GM18499 (cell line): ENCODE measurements at regions not wholly inside any gene's neighbourhood (a gene's known extent, or its start where the extent isn't known, plus 50 kb on each side); places are given as distances from the start of the nearest gene placed in this dataset.
"Not testable (repeated sequence)": the region's sequence is repeated elsewhere in the genome, so short reads cannot be mapped to it uniquely, and the experiment has no call there.

Experiments used
- ATAC-seq: cut with Tn5 transposase; IDR thresholded peaks from one replicate; pipeline ENCODE4 v1.9.1; 2021; ENCODE audit warnings: moderate number of reproducible peaks; ENCODE audit not compliant: insufficient read depth, unreplicated experiment

DNA sequence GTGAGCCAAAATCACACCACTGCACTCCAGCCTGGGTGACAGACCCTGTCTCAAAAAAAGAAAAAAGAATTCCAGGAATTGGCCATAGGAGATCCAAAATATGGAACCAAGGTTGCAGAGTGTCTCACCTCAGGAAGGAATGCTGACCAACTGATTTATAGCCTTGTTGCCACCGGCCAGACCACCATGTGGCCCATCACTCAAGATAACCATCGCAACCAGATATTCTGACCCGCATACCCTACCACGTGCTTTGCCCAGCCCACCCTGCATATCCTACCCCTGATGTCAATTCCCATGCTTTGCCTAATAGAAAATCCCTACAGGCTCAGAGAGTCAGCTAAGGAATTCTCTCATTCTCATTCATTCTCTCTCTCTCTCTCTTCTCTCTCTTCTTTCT is 95.1 kb upstream of the DOCK9 start:
- no peak for ATAC-seq

DNA sequence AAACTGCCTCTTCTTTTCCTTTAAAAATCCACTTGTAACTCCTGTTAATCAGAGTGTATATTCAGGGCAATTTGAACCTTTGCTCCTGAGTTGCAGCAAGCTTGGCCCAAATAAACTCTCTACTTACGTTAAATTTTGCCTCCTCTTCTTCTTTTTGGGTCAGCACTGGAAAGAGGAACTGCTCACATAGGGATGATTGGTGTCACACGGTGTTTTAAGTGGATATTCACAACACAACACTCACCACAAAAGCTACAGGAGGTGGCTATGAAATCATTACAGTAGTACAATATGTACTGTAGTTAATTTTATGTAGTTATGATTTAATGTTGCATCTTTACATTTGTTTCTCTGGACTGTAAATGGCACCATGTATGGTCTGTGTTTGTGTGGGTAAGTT is 96.8 kb upstream of the DOCK9 start:
- ATAC-seq, result no peak

DNA sequence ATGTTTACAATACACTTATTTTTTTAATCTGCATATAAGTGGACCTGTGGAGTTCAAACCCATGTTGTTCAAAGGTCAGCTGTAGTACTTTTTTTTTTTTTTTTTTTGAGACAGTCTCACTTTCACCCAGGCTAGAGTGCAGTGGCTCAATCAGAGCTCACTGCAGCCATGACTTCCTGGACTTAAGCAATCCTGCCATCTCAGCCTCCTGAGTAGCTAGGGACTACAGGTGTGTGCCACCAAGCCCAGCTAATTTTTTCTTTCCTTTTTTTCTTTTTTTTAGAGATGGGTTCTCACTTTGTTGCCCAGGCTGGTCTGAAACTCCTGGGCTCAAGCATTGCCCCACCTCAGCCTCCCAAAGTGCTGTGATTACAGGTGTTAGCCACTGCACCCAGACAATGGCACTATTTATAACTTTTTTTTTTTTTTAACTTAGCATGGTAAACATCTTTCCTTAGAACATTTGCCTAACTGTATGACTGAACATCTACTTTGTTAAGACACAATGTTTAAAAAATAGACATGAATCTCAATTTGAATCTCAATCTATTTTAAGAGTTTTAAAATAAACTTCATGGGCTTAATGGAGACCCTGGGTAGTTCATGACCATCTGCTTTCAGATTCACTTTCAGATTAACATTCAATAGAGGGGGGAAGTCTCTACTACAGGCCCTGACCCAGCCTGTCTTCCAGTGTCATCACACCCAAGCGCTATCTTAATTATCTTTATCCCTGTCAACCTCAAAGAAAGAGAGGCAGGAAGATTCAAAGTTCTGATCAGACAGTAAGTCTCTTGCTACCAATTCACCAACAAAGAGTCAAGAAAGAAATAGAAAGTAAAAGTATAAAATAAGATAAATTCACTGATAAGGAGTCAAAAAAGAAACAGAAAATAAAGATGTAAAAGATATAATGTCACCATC is 97.7 kb upstream of the DOCK9 start:
- peak; percentile 70 for ATAC-seq

DNA sequence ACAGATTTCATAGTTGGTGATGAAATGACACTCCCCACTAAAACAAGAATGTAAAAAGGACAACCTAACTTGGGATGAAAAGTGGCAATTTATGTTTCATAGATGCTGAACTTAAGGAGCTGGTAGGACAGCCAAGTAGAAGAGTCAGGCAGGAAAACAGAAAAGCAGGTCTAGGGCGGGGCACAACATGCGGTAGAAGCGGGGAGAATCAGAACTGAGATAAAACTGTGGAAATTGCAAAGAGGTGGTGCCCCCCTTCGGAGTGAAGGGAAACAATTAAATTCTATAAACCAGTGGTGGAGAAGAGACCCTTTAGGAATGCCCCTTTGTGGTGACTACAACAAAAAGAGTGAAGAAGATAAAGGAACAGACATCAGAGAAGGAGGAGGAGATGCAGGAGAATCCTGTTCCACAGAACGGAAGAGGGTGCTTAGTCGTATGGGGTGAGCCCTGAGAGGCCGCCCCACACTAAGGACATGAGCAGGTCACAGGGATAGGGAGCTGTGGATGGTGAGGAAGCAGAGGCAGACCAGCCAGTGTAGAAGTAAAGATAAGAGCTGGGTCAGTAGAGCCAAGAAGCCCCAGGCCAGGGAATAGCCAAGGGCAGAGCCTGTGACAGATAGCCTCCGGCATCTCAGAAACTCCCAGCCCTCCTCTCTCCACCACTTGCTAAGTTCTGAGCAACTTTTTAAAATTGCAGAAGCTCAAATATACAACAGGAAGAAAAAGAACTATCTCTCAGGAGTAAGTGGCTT is 100.3 kb upstream of the DOCK9 start:
- ATAC-seq, result no peak

DNA sequence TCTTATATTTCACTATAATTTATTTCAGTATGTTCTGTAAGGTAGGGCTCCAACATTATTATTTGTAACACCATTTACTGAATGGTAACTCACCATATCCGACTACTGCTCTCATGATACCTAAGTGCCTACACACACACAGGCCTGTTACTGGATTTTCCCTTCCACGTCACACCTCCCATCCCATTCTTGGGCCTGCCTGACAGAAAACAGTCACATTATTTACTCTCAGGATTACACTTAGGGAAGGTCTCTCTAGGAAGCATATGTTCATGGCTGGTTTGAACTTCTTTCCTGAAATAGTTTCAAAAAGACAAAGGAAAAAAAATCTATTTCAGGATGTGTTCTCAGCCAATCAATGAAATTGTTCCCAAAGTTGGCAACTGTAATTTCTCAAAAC is 102.3 kb upstream of the DOCK9 start:
- ATAC-seq, result no peak

DNA sequence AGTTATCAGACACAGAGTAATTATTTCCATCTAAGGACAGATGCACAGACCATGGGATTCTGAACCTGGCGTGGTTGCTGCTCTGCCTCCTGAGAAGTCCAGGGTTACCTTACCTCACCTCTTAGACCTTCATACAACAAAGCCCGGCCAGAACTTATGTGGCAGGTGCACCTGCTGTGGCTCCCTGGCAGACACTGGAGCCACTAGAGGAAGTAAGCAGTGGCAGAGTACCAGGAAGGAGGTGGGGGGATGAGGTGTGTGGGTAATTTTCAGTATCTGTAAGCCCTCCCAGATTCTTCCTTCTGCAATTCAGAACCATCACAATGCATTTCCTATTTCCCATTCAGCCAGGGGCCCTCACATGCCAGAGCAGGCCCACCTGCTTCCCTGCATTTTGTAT is 106.1 kb upstream of the DOCK9 start:
- no peak for ATAC-seq

DNA sequence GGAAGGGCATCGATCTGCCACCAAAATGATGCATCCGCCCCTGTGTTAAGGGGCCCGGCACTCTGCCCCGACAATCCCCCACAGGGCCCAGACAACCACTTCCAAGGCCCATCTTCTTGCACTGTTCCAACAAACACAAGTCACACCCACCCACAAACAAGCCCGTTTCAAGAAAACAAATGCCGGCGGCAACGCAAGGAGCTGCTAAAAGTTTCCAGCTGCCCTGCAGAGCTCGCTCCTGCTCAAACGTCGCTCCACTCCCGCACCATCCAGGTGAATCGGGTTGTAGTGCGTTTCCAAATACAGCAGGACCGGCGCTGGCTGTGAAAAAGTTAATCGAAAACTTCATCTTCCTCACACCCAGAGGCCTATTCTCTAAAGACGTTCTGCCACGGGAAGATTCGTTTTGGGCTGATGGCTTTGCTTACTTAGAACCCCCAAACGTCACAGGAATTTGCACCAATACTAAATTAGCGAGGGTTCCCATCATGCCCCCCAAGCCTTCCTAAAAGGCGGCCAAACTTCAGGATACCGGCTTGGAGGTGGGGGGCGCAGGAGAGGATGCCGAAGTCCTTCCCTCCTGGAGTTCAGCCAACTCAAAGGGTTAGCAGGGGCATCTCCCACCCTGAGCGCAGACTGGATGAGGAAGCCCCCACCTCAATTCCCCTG is 107.4 kb upstream of the DOCK9 start:
- ATAC-seq, result no peak

DNA sequence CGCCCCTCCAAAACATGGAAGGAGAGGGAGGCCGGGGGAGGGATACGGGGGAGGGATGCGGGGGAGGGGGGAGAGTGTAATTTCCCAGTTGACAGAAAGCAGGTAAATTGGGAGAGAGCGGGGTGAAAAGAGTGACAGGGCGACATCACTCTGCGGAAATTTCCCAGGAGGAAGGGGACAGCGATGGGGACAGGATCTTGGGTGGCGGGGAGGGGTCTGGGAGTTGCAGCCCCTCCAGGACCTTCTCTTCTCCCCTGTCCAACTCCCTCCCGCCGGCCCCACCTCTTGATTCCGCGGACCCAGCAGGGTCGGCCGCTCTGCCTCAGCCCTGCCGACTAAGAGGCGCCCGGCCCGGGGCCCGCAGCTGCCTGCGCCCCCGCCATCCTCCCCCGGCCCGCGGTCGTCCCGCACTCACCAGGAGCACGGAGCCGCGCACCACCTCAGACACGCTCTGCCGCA is 108.0 kb upstream of the DOCK9 start:
- no peak for ATAC-seq

DNA sequence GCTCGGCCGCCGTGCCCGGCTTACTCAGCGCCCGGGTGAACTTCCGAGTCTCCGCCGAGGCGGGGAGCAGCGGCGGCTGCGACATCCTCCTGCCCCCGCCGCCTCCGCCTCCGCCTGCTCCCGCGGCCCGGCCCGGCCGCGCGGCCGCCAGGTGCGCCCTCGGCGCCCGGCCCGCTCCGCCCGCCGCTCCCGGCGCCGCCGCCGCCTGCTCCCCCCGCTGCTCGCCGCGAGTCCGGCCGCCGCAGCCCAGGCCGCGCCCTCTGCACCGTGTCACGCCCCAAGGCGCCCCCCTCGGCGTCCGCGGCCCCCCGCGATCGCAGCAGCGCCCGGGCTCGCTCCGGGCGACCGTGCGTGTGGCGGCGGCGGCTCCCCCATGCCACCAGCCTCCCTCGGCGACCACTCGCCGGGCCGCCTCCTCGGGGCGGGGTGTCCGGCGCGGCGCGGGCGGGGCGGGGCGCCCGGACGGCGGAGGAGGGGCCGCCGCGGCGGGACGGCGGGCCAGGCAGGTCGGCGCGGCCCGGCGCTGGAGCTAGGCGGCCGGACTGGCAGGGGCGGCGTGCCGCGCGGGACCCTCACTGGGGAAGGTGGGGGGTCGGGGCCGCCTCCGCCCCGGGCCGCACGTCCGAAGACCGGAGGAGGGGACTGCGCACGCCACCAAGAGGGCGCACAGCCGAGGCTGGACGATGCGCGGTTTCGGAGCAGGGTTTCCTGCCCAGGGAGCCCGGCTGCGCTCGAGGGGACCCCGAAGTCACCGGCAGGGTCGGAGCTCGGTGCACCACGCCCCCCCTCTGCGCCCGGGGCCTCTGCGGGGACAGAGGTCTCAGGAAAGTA is 108.6 kb upstream of the DOCK9 start:
- ATAC-seq, result no peak

DNA sequence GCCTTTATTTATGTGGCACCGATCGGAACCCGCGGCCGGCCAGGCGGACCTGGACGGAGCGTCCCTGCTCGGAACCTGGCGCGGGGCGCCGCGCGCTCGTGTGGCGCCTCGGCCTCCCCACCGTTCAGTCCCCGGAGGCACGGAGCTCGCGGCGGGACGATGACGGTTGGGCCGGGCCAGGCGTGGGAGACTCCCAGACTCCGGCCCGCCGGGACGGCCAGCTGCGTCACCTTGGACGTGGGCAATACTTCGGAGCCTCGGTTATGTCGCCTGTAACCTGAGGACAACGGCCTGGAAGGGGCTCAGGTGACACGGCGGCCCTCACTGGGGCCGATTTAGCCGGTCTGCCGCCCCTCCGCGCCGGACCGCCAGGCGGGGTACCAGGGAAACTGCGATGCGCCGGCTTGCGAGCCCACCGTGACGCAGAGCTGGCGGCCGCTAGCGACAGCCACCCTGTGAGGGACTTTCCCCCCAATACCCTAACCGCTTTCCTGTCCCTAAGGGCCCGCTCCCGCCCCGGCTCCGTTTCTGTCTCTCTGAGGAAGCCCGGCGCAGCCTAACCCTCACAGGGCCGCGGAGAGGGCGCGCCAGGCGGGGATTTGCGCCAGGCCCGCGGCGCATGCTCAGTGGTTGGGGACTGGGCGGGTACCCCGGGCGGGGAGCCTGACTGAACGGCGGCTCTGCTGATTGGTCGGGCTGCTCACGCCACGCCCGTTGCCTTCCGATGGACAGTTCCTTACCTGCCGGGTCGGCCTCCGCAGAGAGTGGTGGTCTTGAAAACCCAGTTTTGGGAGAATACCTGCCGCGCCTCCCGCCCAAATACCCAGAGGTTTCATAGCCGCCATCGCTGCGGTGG is 109.5 kb upstream of the DOCK9 start:
- peak; percentile 78 for ATAC-seq

DNA sequence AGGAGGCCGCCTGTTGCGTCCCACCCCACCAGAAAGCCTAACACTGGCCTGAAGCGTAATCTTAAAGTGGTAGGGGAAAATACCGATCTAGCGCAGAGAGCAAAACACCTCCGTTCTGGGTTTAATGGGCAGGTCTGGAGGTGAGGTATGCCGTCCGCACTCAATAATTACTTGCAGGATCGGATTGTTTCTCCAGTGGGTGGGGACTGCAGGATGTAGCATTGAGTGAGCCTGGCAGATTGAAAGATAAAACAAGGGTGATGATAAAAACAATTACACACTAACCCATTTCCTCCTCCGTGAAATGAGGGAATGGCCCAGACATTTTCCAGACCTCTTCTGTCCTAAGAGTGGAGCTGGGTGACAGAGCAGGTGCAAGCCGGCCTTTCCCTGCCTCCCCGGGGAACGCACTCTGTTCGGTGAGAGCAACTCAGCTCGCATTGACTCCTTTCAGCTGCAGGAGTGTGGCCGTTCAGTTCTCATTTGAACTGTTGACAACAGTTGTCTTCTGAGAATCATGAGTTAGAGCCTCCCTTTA is 110.2 kb upstream of the DOCK9 start:
- peak; percentile 9 for ATAC-seq

DNA sequence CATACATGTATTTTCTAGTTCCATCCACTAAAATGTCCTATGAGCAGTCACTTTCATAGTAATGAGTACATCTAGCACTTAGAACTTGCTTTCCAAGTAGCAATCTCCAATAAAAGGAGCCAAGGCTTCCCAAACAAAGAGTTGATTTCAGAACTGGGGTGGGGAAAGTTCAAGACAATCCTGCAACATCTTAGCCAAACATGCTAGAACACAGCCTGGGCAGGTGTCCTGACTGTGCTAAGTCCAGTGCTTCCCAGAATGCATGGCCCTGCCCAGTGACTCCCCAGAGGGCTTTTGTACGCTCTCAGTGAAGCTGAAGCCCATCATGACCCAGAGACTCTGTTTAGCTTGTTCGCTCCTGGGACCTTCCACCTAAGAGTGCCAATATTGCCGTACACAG is 106.7 kb upstream of the UBAC2 start:
- ATAC-seq, result no peak

DNA sequence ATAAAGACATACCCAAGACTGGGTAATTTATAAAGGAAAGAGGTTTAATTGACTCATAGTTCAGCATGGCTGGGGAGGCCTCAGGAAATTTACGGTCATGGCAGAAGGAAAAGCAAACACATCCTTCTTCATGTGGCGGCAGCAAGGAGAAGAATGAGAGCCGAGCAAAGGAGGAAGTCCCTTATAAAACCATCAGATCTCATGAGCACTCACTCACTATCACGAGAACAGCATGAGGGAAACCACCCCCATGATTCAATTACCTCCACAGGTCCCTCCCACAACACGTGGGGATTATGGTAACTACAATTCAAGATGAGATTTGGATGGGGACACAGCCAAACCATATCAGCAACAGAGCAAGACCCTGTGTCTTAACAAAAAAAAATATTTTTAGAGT is 98.8 kb upstream of the UBAC2 start:
- ATAC-seq, result not testable (repeated sequence)

DNA sequence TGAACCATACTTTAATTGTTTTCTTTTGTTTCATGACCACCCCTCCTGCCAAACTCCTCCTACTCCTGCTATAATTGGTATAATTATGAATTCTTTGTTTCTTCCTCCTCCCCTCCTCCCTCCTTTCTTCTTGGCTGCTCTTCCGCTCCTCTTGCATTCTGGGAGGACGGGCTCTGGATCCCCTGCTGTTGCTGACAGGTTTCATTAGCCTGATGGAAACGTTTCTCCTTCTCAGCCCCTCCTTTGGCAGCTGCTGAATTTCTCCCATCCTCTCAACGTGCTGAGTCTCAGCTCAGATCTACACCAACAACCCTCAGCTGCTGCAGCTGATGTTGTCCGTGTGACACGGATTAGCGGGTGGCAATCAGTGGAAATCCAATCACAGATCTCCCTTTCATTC is 97.1 kb upstream of the UBAC2 start:
- ATAC-seq, result no peak

DNA sequence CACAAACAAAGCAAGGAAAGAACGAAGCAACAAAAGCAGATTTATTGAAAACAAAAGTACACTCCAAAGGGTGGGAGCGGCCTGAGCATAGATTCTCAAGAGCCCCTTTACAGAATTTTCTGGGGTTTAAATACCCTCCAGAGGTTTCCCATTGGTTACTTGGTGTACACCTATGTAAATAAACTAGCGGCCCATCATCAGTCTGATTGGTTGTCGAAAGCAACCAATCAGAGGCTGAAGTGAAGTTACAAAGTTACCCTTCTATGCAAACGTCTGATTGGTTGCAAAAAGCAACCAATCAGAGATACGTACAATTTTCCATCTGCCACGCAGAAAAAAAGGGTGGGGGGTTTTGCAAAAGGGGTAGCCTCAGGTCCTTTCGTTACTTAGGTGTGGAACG is 96.3 kb upstream of the UBAC2 start:
- no peak for ATAC-seq

DNA sequence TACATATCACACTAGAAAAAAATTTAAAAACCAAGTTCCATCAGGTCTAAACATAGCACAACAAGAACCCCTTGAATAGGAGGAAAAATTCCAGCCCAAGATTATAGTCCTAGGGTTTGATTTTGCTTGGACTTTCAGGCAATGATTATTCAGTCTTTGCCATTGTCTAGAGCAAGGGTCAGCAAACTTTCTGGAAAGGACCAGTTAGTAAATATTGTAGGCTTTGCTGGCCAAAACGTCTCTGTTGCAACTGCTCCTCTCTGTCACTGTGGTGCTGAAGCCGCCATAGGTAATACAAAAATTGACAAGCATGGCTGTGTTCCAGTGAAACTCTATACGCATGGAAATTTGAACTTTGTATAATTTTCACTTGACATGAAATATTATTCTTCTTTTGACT is 95.5 kb upstream of the UBAC2 start:
- ATAC-seq, result no peak

DNA sequence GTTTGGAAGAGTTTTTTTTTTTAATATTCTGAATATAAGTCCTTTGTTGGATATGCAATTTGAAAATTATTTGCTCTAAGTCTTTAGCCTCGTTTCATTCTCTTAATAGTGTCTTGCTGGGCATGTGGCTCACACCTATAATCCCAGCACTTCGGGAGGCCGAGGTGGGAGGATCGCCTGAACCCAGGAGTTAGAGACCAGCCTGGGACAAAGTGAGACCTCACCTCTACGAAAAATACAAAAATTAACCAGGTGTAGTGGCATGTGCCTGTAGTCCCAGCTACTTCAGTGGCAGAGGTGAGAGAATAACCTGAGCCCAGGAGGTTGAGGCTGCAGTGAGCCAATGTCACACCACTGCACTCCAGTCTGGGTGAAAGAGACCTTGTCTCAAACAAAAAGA is 87.3 kb upstream of the UBAC2 start:
- no peak for ATAC-seq

DNA sequence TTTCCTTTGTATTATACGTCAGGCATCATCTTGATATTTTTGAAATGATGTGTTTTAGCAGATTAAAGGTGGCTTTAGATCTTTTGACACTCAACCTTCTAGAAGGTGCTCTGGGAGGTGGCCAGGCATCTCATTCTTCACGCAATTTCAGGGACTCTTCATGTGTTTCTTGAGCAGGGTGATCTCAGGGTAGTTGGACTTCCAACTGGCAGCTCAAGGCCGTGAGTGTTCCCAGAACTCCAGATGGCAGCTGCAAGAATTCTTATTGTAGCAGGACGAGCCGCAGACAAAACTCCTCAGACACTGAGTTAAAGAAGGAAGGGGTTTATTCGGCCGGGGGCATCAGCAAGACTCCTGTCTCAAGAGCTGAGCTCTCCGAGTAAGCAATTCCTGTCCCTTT is 82.5 kb upstream of the UBAC2 start:
- ATAC-seq, result no peak

DNA sequence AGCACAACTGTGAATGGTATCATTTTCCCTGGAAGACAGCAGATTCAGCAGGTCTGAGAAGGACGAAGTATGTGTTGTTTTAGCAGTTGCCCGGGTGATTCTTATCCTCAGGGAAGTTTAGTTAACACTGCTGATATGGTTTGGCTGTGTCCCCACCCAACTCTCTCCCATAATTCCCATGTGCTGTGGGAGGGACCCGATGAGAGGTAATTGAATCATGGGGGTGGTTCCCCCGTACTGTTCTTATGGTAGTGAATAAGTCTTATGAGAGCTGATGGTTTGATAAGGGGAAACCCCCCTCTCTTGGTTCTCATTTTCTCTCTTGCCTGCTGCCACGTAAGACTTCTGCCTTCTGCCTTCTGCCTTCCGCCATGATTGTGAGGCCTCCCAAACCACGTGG is 81.0 kb upstream of the UBAC2 start:
- no peak for ATAC-seq
